SK-N-SH treated with all-trans-retinoic acid at 6 μM for 48 hours (cell line): ENCODE measurements at regions not wholly inside any gene's neighbourhood (a gene's known extent, or its start where the extent isn't known, plus 50 kb on each side); places are given as distances from the start of the nearest gene placed in this dataset.

Experiments
- ZNF8 ChIP-seq: fragments of 450-650 bp; formaldehyde crosslinking; IDR thresholded peaks from 2 replicates; pipeline ENCODE4 v1.5.0; 2020; ENCODE audit warnings: mild to moderate bottlenecking, moderate library complexity
- TF ChIP-seq, protein P1 (sequence below): fragments of 250-450 bp; sonication (Bioruptor Pico); IDR thresholded peaks from 2 replicates; pipeline ENCODE4 v1.5.1; 2020; ENCODE audit warnings: low read depth, mild to moderate bottlenecking, moderate library complexity
- TF ChIP-seq, protein P2 (sequence below): fragments of 250-450 bp; sonication (Bioruptor Pico); IDR thresholded peaks from 2 replicates; pipeline ENCODE4 v1.8.0; 2020; ENCODE audit warnings: mild to moderate bottlenecking, moderate library complexity, borderline replicate concordance

DNA sequence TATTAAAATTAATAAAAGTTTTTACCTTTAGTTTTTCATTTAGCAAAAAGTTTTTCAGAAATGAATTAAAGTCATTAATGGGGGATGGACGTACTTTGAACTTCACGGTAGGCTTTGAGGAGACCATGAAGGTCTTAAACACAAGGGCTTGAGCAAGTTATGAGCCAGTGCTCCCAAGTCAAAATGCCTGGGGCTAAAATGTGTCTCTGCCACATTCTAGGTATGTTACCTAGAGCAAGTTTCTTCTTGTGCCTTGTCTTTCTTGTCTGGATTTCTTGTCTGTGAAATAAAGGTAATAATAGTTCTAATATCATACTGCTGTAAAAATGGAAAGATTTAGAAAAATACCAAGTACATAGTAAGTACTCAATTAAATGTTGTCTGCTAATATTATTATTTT lies 132.7 kb upstream of the USP15 start:
- TF ChIP-seq, protein P1, sequence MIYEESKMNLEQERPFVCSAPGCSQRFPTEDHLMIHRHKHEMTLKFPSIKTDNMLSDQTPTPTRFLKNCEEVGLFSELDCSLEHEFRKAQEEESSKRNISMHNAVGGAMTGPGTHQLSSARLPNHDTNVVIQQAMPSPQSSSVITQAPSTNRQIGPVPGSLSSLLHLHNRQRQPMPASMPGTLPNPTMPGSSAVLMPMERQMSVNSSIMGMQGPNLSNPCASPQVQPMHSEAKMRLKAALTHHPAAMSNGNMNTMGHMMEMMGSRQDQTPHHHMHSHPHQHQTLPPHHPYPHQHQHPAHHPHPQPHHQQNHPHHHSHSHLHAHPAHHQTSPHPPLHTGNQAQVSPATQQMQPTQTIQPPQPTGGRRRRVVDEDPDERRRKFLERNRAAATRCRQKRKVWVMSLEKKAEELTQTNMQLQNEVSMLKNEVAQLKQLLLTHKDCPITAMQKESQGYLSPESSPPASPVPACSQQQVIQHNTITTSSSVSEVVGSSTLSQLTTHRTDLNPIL (CRISPR knock-in tag) = no peak
- no peak for TF ChIP-seq ZNF8 (CRISPR knock-in tag)
- TF ChIP-seq, protein P2, sequence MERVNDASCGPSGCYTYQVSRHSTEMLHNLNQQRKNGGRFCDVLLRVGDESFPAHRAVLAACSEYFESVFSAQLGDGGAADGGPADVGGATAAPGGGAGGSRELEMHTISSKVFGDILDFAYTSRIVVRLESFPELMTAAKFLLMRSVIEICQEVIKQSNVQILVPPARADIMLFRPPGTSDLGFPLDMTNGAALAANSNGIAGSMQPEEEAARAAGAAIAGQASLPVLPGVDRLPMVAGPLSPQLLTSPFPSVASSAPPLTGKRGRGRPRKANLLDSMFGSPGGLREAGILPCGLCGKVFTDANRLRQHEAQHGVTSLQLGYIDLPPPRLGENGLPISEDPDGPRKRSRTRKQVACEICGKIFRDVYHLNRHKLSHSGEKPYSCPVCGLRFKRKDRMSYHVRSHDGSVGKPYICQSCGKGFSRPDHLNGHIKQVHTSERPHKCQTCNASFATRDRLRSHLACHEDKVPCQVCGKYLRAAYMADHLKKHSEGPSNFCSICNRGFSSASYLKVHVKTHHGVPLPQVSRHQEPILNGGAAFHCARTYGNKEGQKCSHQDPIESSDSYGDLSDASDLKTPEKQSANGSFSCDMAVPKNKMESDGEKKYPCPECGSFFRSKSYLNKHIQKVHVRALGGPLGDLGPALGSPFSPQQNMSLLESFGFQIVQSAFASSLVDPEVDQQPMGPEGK (CRISPR knock-in tag) = no peak
